ENCODE measurements at regions not wholly inside any gene's neighbourhood (a gene's known extent, or its start where the extent isn't known, plus 50 kb on each side); places are given as distances from the start of the nearest gene placed in this dataset.
"Not testable (repeated sequence)": the region's sequence is repeated elsewhere in the genome, so short reads cannot be mapped to it uniquely, and the experiment has no call there.

DNA sequence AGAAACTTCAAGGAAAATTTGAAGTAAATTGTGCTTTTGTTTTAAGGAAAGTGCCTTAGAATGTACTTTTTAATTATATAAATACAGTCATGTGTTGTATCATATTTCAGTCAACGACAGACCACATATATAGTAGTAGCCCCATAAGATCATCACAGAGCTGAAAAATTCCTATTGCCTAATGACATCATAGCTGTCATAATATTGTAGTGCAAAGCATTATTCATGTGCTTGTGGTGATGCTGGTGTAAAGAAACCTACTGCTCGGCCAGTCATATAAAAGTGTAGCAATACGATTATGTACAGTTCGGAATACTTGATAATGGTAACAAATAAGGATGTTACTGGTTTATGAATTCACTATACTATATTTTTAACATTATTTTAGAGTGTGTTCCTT lies 198.9 kb upstream of the SLC16A7 start:
- intact Hi-C loops (cut with DNase I, micrococcal nuclease) = no loop called here
- Histone ChIP-seq H3K9me3 (peaks cover 4% of the 10 kb centered on the region), H3K4me3 (no peak overlapping the region), H3K36me3 (ENCODE audit: low read depth) (no peaks in the 10 kb centered on the region), H3K4me1 (ENCODE audit: low read depth) (no peaks in the 10 kb centered on the region)
- ATAC-seq = no peak
- DNase-seq = no peak
- TF ChIP-seq, protein P1, sequence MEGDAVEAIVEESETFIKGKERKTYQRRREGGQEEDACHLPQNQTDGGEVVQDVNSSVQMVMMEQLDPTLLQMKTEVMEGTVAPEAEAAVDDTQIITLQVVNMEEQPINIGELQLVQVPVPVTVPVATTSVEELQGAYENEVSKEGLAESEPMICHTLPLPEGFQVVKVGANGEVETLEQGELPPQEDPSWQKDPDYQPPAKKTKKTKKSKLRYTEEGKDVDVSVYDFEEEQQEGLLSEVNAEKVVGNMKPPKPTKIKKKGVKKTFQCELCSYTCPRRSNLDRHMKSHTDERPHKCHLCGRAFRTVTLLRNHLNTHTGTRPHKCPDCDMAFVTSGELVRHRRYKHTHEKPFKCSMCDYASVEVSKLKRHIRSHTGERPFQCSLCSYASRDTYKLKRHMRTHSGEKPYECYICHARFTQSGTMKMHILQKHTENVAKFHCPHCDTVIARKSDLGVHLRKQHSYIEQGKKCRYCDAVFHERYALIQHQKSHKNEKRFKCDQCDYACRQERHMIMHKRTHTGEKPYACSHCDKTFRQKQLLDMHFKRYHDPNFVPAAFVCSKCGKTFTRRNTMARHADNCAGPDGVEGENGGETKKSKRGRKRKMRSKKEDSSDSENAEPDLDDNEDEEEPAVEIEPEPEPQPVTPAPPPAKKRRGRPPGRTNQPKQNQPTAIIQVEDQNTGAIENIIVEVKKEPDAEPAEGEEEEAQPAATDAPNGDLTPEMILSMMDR (IDR thresholded peaks at IDR 0.05) = no peak

GRCh38 chr12:59396519-59396918 lies 199.3 kb upstream of the SLC16A7 start:
- Histone ChIP-seq H3K9me3 (peaks cover 4% of the 10 kb centered on the region), H3K4me1 (ENCODE audit: low read depth) (no peaks in the 10 kb centered on the region), H3K36me3 (ENCODE audit: low read depth) (no peaks in the 10 kb centered on the region), H3K4me3 (no peak overlapping the region)
- ATAC-seq (peak; percentile 96), DNase-seq (peak; percentile 15 to 60 (median 29))
- intact Hi-C loops (cut with DNase I, micrococcal nuclease) = no loop called here
- TF ChIP-seq, protein P1 (IDR thresholded peaks at IDR 0.05) = no peak

GRCh38 chr12:59395310-59395709 lies 200.5 kb upstream of the SLC16A7 start:
- H3K36me3 ChIP-seq (ENCODE audit: low read depth); DNase-seq; ATAC-seq; H3K4me1 ChIP-seq (ENCODE audit: low read depth); H3K9me3 ChIP-seq; H3K4me3 ChIP-seq; intact Hi-C loops (cut with DNase I, micrococcal nuclease): not testable (repeated sequence)

DNA sequence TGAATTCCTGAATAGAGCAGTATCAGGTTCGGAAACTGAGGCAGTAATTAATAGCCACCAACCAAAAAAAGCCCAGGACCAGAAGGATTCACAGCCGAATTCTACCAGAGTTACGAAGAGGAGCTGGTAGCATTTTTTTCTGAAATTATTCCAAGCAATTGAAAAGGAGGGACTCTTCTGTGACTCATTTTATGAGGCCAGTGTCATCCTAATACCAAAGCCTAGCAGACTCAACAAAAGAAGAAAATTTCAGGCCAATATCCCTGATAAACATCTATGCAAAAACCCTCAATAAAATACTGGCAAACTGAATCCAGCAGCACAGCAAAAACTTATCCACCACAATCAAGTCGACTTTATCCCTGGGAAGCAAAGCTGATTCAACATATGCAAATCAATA lies 202.3 kb upstream of the SLC16A7 start:
- TF ChIP-seq, protein P1 (IDR thresholded peaks at IDR 0.05) = no peak
- Histone ChIP-seq H3K36me3 (ENCODE audit: low read depth) (no peaks in the 10 kb centered on the region), H3K4me3 (no peak overlapping the region), H3K9me3 (no peaks in the 10 kb centered on the region), H3K4me1 (ENCODE audit: low read depth) (no peaks in the 10 kb centered on the region)
- no peak for ATAC-seq
- intact Hi-C loops (cut with DNase I, micrococcal nuclease) = no loop called here
- DNase-seq = no peak

DNA sequence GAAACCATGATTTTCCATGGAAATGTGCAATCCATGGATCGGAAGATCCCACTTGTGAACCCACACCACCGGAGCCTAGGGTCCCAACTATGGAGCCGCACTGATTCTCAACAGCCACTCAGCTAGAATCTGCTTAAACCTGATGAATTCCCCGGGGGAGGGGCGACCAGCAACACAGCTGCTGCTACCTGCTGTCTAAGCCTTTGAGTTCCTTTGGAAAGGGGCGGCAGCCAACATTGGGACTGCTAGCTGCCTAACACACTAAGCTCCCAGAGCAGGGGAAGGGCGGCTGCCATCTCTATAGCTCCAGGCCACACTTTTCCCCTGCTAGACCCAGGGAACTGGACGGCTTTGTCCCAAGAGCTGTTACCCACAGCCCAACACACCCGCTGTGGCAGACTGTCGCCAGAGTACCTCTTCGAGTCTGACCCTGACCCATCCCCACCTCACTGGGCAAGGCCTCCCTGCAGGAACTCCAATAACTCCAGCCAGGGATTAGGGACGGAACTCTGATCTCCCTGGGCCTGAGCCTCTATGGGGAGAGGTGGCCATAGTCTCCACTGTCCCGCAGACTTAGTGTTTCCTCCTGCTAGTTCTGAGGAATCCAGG lies 205.8 kb upstream of the SLC16A7 start:
- intact Hi-C loops (cut with DNase I, micrococcal nuclease) = no loop called here
- Histone ChIP-seq H3K4me3 (no peak overlapping the region), H3K36me3 (ENCODE audit: low read depth) (no peaks in the 10 kb centered on the region), H3K9me3 (no peaks in the 10 kb centered on the region), H3K4me1 (ENCODE audit: low read depth) (peaks cover 2% of the 10 kb centered on the region)
- ATAC-seq (no peak), DNase-seq (no peak)
- TF ChIP-seq, protein P1 (IDR thresholded peaks at IDR 0.05) = no peak

DNA sequence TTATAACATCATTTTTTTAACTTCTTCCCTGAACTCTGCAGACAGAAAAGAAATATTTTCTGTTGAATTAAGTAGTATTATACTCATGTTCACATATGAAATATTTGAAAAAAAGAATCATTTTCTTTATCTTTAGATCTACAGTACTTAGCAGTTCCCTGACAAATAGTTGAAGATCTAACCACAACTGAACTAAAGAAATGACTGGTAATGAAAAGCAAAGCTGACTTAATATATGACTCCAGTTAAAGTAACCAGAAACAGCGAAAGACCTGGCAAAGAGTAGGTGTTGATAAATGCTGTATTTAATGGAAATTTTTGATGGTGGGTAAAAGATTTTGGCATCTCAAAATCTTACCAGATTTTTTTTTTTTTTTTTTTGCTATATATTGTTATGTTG lies 207.1 kb upstream of the SLC16A7 start:
- H3K36me3 ChIP-seq (ENCODE audit: low read depth) = no peaks in the 10 kb centered on the region
- ATAC-seq (no peak), DNase-seq (no peak)
- TF ChIP-seq, protein P1 (IDR thresholded peaks at IDR 0.05) = no peak
- H3K4me1 ChIP-seq (ENCODE audit: low read depth) = peaks cover 2% of the 10 kb centered on the region
- H3K9me3 ChIP-seq = no peaks in the 10 kb centered on the region
- intact Hi-C loops (cut with DNase I, micrococcal nuclease) = no loop called here
- no peak overlapping the region for H3K4me3 ChIP-seq
